ENCODE measurements at regions not wholly inside any gene's neighbourhood (a gene's known extent, or its start where the extent isn't known, plus 50 kb on each side); places are given as distances from the start of the nearest gene placed in this dataset.
A peak's percentile ranks its signal among the peaks of the same experiment; 100 is the strongest.
"Not testable (repeated sequence)": the region's sequence is repeated elsewhere in the genome, so short reads cannot be mapped to it uniquely, and the experiment has no call there.

GRCh38 chr6:94953867-94954631 is 623.3 kb upstream of the MANEA start:
- DNase-seq = no peak

GRCh38 chr6:94955156-94955555 is 622.2 kb upstream of the MANEA start:
- DNase-seq = peak; percentile 2

GRCh38 chr6:94956910-94957309 is 620.4 kb upstream of the MANEA start:
- no peak for DNase-seq

GRCh38 chr6:94964703-94965102 is 612.6 kb upstream of the MANEA start:
- DNase-seq = not testable (repeated sequence)

GRCh38 chr6:94988701-94989100 is 588.6 kb upstream of the MANEA start:
- no peak for DNase-seq

- no peak for DNase-seq
Measured at GRCh38 chr6:95017922-95018321, 559.4 kb upstream of the MANEA start.

All from NCI-H1694 (cell line).